HG02870 (cell line): ENCODE measurements at regions not wholly inside any gene's neighbourhood (a gene's known extent, or its start where the extent isn't known, plus 50 kb on each side); places are given as distances from the start of the nearest gene placed in this dataset.

Experiments used
- ATAC-seq: cut with Tn5 transposase; IDR thresholded peaks from one replicate; pipeline ENCODE4 v1.9.1; 2021; ENCODE audit warnings: mild to moderate bottlenecking, moderate library complexity; ENCODE audit not compliant: unreplicated experiment

DNA sequence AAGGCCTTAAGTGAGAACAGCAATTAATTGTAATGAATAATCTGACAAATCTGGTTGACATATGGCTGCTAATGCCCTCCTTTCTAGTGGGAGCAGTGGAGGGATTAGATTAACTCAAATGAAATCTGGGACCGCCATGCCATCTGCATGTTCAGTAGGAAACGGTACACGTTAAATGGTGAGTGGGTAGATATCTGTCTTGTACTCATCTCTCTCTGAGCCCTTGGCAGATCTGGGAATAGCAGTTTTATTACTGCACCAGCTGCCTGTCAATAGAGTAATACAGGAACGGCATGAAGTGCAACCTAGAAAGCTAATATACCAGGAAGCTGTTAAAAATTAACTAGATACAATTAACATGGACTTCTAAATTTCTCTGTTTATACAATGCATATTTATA is 258.8 kb downstream of the GPD2 start:
- no peak for ATAC-seq

GRCh38 chr2:156695595-156695994 is 259.4 kb downstream of the GPD2 start:
- no peak for ATAC-seq

DNA sequence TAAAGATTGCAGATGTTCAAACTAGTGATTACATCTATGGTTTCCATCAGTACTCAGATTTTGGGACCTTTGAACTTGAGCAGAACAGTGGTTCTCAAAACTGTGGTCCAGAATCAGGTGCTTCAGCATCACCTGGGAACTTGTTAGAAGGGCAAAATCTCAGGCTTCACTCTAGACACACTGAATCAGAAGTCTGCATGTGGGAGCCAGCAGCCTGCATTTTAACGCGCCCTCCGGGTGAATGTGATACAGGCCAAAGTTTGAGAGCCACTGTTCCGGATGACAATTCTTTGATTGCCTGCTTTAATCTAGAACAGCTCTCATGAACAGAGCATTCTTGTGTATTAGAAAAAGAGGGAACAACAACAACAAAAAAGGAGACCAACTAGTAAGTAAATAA is 261.7 kb downstream of the GPD2 start:
- ATAC-seq: no peak

- no peak for ATAC-seq
These were observed 264.5 kb downstream of the GPD2 start for GRCh38 chr2:156700681-156701080.

GRCh38 chr2:156702541-156702940 is 266.4 kb downstream of the GPD2 start:
- no peak for ATAC-seq

- no peak for ATAC-seq
These were observed 267.5 kb downstream of the GPD2 start for GRCh38 chr2:156703642-156704041.

- no peak for ATAC-seq
These were observed 268.0 kb downstream of the GPD2 start for GRCh38 chr2:156704132-156704531.

GRCh38 chr2:156704617-156705016 is 268.4 kb downstream of the GPD2 start:
- ATAC-seq: no peak

DNA sequence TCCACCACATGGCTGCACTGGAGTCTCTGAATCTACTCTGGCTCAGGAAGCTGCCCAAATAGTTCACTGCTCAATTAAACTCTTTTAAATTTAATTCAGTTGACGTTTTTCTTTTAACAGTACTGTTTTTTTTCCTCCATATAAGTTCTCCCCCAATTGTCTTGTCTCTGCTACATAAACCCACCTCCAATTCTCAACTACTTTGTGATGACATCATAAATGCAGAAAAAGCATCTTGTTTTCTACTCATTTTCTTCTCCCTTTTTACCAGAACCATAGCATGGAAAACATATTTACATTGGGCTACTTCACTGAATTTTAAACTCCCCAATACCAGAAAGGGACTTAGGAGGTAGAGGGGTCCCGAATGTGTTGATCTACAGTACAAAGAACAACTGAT is 270.4 kb downstream of the GPD2 start:
- ATAC-seq: no peak

DNA sequence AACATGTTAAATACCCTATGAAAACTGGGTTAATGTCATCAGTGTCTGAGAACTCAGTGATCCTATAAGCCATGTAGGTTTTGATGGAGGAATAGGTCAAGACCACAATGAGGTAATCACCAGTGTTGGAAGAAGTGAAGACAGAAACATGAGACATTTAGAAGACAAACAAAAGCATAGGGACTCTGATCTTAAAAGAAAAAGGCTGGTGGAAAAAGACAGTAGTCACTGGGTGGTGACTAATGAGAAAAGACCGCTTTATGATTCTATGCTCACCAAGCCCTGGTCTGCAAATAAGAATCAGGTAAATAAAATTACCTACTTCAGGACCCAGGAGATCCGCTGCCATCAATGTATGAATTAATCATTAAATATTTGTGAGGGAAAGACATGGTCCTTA is 271.9 kb downstream of the GPD2 start:
- ATAC-seq: no peak

DNA sequence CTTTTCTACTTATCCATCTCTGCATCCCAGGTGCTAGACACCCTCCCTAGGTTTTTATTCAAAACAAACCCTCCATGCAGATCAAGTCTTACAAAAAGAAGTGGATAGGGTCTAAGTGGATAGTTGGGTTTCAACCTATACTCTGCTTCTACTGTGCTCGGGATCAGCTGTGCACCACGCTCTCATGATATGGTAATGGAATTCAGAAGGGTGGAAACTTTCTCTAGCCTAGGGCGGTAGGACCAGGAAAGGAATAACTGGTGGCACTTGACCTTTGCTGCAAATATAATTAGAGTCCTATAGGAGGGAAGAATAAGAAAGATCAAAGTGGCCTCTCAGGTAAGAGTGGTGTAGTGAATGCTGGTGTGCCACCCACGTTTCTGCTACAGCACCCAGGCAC is 272.9 kb downstream of the GPD2 start:
- no peak for ATAC-seq

DNA sequence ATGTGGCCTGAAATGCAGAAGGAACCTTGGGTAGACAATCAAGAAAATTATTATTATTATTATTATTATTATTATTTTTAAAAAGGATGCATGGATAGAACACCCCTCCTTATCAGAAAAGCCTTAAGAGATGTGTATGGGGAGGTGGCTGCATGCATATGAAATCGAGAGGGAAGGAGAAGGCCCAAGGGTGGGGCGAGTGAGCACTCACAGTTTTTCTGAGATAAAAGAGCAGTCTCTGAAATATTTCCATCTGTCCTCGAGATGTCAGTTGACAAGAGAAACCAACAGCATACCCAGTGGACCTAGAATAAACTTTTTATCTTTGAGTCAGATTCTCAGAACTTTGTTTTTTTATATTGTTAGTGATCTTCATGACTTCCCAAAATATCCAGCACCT is 282.9 kb downstream of the GPD2 start:
- no peak for ATAC-seq

GRCh38 chr2:156727867-156728266 is 291.7 kb downstream of the GPD2 start:
- ATAC-seq: no peak

DNA sequence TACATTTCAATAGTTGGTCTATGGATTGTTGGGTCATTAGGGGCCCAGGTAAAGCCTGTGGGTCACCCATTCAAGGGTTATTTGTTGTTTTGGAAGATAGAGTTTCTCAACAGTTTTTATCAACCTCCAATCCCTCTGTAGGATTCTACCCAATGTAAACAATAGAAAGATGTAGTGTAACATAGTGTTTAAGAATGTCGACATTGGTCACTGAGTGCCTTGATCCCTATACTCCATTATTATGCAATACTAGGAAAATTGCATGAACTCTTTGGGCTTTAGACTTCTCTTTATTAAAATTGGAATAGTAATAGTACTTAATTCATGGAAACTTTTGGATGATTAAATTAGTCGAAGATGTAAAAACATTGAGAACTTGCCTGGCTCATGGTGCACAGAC is 292.1 kb downstream of the GPD2 start:
- no peak for ATAC-seq

GRCh38 chr2:156731506-156731905 is 295.3 kb downstream of the GPD2 start:
- ATAC-seq: no peak

- no peak for ATAC-seq
These were observed 300.8 kb downstream of the GPD2 start for GRCh38 chr2:156736950-156737349.

DNA sequence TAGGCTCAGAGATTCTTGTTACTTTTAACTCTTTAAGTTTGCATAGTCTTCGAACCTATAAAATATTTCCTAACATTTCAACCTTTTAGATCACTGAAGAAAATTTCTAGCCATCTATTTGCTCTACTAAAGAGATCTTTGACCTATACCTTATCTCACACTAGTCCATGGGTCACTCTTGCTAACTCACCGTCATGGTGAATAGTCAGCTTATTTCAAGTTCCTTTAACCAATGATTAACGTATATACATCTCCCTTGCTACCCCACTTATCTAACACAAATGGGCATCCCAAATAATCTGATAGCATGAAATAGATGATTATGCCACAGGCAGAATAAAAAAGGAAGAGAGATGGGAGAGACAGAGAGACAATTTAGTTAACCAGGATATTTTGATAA is 303.1 kb downstream of the GPD2 start:
- no peak for ATAC-seq

GRCh38 chr2:156745619-156746018 is 309.4 kb downstream of the GPD2 start:
- ATAC-seq: no peak

DNA sequence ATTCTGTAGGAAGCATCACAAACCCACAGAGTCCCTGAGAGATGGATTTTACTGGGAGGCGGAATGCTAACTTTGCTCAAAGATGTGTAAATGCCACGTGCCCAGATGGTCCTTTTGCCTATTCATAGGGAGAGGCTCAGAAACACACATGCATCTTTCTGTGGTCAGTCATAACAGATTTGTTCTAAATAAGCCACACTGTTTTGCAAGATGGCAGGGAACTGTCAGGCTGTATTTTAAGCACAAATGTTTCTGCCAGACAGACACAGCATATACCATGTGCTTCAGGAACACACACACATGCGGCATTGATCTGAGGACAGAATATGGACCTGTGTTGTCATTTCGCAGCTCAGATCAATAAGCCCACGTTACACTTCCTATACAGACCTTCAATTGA is 312.0 kb downstream of the GPD2 start:
- ATAC-seq: no peak

DNA sequence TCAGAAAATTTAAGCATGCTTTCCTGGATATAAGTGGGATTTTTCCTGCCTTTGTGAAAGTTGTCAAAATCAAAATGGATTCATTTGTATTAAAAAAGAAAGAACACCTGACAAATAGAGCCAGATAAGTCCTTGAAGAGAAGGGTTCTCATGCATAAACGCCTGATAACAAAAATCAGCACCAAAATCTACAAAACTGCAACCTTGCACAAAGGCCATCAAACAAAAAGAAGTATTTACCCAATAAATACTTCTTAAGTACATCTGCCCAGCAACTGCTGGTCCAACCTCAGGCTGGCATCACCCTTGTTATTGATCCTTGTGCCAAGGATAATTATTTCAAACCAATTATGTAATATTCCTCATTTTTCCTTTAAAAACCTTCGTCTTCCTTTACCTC is 315.9 kb downstream of the GPD2 start:
- ATAC-seq: no peak

GRCh38 chr2:156753766-156754165 is 317.6 kb downstream of the GPD2 start:
- no peak for ATAC-seq

DNA sequence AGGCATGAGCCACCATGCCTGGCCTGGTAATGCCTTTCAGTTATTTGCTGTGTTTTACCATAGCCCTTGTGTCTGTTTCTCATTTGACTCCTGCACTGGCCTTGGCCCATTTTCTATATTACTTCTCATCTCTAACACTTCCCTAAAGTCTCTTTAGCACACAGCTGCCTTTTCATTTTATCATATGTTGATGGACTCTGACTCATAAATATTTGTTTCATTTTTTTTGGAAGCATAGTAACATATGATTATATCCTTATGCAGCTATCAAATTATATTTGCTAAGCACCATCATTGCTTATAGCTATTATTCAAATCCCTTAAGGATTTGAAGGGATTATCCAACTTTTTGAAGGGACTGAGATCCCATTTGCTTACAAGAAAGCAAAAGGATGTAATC is 320.3 kb downstream of the GPD2 start:
- ATAC-seq: no peak

- no peak for ATAC-seq
These were observed 327.0 kb downstream of the GPD2 start for GRCh38 chr2:156763174-156763573.

- ATAC-seq: no peak
These were observed 328.9 kb downstream of the GPD2 start for GRCh38 chr2:156765043-156765442.
